Upper lobe of right lung (tissue), 1 donor: ENCODE measurements at regions not wholly inside any gene's neighbourhood (a gene's known extent, or its start where the extent isn't known, plus 50 kb on each side); places are given as distances from the start of the nearest gene placed in this dataset.

Source experiments
- ATAC-seq: fragments of 200-7000 bp; cut with Tn5 transposase; one replicate; pipeline ENCODE4 v1.9.1; 2020; ENCODE audit warnings: mild to moderate bottlenecking, moderate library complexity
- DNase-seq: peaks from one replicate; pipeline ENCODE4 v3.0.0-alpha.2; 2020
- H3K27ac ChIP-seq: fragments of 200-600 bp; one replicate; pipeline ENCODE4 v1.8.0; 2022
- H3K27me3 ChIP-seq: fragments of 200-600 bp; one replicate; pipeline ENCODE4 v1.8.0; 2022; ENCODE audit warnings: mild to moderate bottlenecking
- H3K36me3 ChIP-seq: fragments of 200-600 bp; one replicate; pipeline ENCODE4 v1.8.0; 2022
- H3K4me1 ChIP-seq: fragments of 200-600 bp; one replicate; pipeline ENCODE4 v1.8.0; 2022
- H3K4me3 ChIP-seq: fragments of 200-600 bp; one replicate; pipeline ENCODE4 v1.8.0; 2022; ENCODE audit warnings: mild to moderate bottlenecking
- H3K9me3 ChIP-seq: fragments of 200-600 bp; one replicate; pipeline ENCODE4 v1.8.0; 2022
- intact Hi-C: fragments of 100-400 bp; cut with DNase I; formaldehyde crosslinking; loops from one replicate; pipeline ENCODE4 v1.11.0; 2022
- TF ChIP-seq, protein P1 (sequence below): fragments of 200-600 bp; IDR thresholded peaks from one replicate; pipeline ENCODE4 v1.8.0; 2022; ENCODE audit warnings: antibody characterized with exemption
- donor health status: DM: no; HTN: yes; CAD: no; lungs with severe emphysema.

DNA sequence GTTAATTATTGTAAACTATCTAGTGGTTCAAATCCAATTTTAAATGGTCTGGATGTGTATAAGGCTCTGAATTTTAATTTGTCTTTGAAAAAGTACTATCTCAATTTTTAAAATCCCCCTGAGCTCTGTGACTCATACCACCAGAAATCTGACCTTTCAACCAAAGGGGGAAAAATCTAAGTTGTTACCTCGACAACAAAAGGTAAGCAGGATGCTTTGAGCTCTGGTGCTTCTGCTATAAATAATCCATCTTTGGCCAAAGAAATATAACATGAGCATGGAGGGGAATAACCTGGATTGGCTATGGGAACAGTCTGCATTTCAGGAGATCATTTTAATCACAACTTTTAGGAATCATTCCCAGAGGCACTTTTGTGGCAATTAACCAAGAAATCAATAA, 76.3 kb upstream of the PCSK1 start:
- intact Hi-C loops = no loop called here
- Histone ChIP-seq H3K9me3 (no peaks in the 10 kb centered on the region), H3K36me3 (no peaks in the 10 kb centered on the region), H3K27me3 (no peaks in the 10 kb centered on the region), H3K27ac (no peak overlapping the region), H3K4me1 (no peaks in the 10 kb centered on the region), H3K4me3 (no peak overlapping the region)
- ATAC-seq = no peak
- DNase-seq = no peak
- TF ChIP-seq, protein P1, sequence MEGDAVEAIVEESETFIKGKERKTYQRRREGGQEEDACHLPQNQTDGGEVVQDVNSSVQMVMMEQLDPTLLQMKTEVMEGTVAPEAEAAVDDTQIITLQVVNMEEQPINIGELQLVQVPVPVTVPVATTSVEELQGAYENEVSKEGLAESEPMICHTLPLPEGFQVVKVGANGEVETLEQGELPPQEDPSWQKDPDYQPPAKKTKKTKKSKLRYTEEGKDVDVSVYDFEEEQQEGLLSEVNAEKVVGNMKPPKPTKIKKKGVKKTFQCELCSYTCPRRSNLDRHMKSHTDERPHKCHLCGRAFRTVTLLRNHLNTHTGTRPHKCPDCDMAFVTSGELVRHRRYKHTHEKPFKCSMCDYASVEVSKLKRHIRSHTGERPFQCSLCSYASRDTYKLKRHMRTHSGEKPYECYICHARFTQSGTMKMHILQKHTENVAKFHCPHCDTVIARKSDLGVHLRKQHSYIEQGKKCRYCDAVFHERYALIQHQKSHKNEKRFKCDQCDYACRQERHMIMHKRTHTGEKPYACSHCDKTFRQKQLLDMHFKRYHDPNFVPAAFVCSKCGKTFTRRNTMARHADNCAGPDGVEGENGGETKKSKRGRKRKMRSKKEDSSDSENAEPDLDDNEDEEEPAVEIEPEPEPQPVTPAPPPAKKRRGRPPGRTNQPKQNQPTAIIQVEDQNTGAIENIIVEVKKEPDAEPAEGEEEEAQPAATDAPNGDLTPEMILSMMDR = no peak

DNA sequence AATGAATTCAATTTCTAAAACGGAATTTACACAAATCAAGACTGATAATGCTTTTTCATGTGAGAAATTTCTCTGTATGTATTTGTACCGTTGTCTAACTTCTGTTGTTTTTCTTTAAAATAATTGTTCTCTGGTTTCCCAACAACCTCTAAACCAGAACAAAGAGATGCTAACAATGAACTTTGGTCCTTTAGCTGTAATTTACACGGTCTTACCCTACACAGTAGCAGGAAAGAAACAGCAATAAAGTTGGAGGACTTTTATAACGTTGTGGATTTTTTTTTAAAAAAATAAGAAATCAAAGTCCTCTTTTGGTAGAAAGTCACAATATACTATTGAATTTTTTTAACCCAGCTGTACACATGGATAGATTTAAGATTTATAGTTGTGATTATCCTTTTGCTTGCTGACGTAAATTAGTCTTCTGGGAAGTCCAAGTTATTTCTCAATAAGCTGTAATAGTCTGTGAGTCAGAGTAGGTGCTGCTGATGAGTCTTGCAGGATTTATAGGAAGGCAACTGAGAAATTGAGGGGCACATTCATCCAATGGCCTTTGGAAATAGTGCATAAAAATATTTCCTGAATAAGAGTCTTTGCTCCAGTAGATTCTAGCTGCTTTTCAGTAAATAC, 76.8 kb upstream of the PCSK1 start:
- ATAC-seq (no peak), DNase-seq (no peak)
- Histone ChIP-seq H3K4me1 (no peaks in the 10 kb centered on the region), H3K27me3 (no peaks in the 10 kb centered on the region), H3K27ac (no peak overlapping the region), H3K4me3 (no peak overlapping the region), H3K9me3 (no peaks in the 10 kb centered on the region), H3K36me3 (no peaks in the 10 kb centered on the region)
- intact Hi-C loops = no loop called here
- TF ChIP-seq, protein P1 = no peak

DNA sequence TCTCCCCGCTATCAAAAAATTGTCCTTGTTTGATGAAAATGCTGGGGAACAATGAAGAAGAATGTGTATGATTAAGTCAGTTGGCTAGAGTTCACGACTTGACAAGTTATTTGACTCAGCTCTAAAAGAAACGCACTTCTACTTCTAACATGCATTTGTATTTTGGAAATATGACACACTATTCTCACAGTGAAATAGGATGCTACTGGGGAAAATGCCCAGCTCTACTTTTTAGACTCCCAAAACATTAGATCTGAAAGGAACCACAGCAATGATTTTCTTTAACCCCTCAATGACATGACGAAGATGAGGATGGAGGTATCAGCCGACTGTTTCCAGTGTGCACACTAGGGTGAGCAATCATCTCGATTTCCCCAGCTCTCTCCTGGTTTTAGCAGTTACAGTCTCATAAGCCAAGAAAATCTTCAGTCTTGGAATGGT, 83.6 kb upstream of the PCSK1 start:
- intact Hi-C loops = no loop called here
- DNase-seq = no peak
- H3K36me3 ChIP-seq = no peaks in the 10 kb centered on the region
- ATAC-seq = no peak
- no peak overlapping the region for H3K4me3 ChIP-seq
- no peak overlapping the region for H3K27ac ChIP-seq
- H3K4me1 ChIP-seq = no peaks in the 10 kb centered on the region
- H3K9me3 ChIP-seq = no peaks in the 10 kb centered on the region
- TF ChIP-seq, protein P1 = no peak
- H3K27me3 ChIP-seq = no peaks in the 10 kb centered on the region

DNA sequence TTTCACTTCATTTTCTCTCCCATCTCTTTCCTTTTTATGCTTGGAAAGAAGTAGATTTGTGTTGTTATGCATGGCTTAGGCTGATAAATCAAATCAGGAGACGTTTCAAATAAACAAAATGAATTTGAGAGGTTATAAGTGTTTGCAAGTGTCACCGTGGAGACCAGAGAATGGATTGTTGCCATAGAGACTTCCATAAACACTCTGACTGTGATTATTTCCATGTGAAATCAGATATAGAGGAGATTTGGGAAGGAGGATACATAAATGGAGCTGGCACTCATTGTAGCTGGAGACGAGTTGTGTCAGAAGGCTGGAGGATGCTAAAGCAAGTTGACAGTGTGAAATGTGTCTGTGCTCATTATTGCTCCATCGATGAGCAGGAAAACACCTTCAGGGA, 84.2 kb upstream of the PCSK1 start:
- no peaks in the 10 kb centered on the region for H3K9me3 ChIP-seq
- no peak overlapping the region for H3K4me3 ChIP-seq
- intact Hi-C loops = no loop called here
- DNase-seq (no peak), ATAC-seq (no peak)
- no peaks in the 10 kb centered on the region for H3K27me3 ChIP-seq
- no peak overlapping the region for H3K27ac ChIP-seq
- TF ChIP-seq, protein P1 = no peak
- H3K4me1 ChIP-seq = no peaks in the 10 kb centered on the region
- H3K36me3 ChIP-seq = no peaks in the 10 kb centered on the region

DNA sequence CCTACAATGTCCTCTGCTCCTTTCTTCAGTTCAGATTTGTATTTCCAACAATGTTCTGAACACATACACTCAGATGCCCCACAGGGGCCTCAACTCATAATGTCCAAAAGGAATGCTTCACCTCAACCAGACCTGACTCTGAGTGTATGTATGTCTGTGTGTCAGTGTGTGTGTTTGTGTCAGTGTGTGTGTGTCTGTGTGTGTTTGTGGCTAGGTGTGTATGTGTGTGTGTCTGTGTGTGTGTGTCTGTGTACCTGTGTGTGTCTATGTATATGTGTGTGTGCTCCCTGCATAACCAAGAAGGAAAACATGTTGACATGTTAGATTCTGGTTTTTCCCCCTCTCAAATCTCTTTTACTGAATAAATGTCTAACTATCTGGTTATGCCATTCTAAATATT, 87.3 kb upstream of the PCSK1 start:
- H3K4me1 ChIP-seq = no peaks in the 10 kb centered on the region
- intact Hi-C loops = no loop called here
- DNase-seq (no peak), ATAC-seq (no peak)
- TF ChIP-seq, protein P1 = no peak
- no peaks in the 10 kb centered on the region for H3K9me3 ChIP-seq
- no peaks in the 10 kb centered on the region for H3K27me3 ChIP-seq
- H3K36me3 ChIP-seq = no peaks in the 10 kb centered on the region
- H3K4me3 ChIP-seq = no peak overlapping the region
- H3K27ac ChIP-seq = no peak overlapping the region
